ENCODE measurements at regions not wholly inside any gene's neighbourhood (a gene's known extent, or its start where the extent isn't known, plus 50 kb on each side); places are given as distances from the start of the nearest gene placed in this dataset.

DNA sequence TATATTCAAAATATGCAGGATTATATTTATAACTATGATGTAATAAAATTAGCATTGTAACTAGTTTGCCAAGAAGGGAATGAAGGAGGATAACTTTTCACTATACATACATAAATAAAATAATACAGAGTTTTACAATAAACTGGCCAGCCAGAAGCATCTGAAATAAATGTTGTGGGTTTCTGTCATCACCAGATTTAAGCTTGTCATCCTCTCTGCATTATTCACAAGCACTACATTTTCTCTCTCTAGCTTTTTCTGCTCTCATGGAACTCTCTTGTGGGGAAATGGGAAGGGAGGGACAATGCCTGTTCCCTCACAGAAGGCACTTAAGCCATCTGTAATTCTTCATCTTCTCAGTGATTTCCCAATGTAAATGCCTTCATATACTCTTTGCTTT lies 626.8 kb downstream of the SEMA5A start:
- H3K4me1 Mint-ChIP-seq, result no peaks in the 10 kb centered on the region
- ATAC-seq (no peak), DNase-seq (no peak)
- POLR2A ChIA-PET, result no interaction called here
- no peaks in the 10 kb centered on the region for H3K36me3 Mint-ChIP-seq
- H3K27ac Mint-ChIP-seq, result no peak overlapping the region
- no peaks in the 10 kb centered on the region for H3K27me3 Mint-ChIP-seq
- H3K4me3 Mint-ChIP-seq, result no peak overlapping the region
- H3K9me3 Mint-ChIP-seq, result peaks cover 1 to 32% (median 7%) of the 10 kb centered on the region in 9 donors

DNA sequence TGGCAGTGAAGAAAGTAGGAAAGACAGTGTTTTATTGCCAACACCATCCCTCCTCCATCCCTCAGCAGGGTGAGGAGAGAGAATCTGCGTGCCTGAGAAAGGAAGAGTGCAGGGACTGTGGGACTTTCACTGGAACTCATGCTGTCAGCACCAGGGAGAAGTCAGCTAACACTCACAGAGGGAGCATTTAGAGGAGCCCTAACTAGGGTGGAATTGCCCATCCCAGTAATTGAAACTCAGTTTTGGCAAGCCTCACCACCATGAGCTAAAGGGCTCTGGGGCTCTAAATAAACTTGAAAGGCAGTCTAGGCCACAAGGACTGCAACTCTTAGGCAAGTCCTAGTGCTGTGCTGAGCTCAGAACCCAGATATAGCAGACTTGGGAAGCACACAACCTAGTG lies 622.3 kb downstream of the SEMA5A start:
- no peaks in the 10 kb centered on the region for H3K4me1 Mint-ChIP-seq
- H3K4me3 Mint-ChIP-seq, result no peak overlapping the region
- peaks cover 0 to 36% (median 4%) of the 10 kb centered on the region in 9 donors for H3K9me3 Mint-ChIP-seq
- ATAC-seq, result no peak
- no peaks in the 10 kb centered on the region for H3K27me3 Mint-ChIP-seq
- no peaks in the 10 kb centered on the region for H3K36me3 Mint-ChIP-seq
- DNase-seq, result no peak
- POLR2A ChIA-PET, result no interaction called here
- H3K27ac Mint-ChIP-seq, result no peak overlapping the region

DNA sequence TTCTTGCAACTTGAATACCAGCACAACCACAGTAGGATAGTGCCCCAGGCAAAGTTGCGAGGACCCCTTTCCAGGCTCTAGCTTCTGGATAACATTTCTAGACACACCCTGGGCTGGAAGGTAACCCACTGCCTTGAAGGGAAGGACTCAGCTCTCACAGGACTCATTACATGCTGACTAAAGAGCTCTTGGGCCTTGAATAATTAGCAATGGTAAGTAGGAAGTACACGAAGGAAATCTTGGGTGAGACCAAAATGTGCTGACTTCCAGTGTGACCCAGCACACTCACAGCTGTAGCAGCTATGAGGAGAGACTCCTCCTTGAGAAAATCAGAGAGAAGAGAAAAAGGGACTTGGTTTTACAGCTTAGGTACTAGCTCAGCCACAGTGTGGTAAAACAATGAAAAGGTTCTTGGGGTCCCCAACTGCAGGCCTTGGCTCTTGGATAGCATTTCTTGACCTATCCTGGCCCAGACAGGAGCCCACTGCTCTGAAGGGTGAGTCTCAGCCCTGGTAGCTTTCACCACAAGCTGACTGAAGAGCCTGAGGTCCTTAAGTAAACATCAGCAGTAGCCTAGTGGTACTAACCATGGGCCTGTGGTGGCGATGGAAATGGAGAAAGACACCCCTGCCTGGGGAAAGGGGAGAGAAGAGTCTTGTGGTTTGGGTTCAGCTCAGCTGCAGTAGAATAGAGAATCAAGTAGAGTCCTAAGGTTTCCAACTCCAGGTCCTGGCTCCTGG lies 621.7 kb downstream of the SEMA5A start:
- POLR2A ChIA-PET, result no interaction called here
- H3K27me3 Mint-ChIP-seq, result no peaks in the 10 kb centered on the region
- peak overlapping the region in 1 of 10 donors; percentile 74 for H3K27ac Mint-ChIP-seq
- peaks cover 0 to 41% (median 4%) of the 10 kb centered on the region in 9 donors for H3K9me3 Mint-ChIP-seq
- DNase-seq, result no peak
- no peaks in the 10 kb centered on the region for H3K4me1 Mint-ChIP-seq
- H3K36me3 Mint-ChIP-seq, result no peaks in the 10 kb centered on the region
- no peak overlapping the region for H3K4me3 Mint-ChIP-seq
- ATAC-seq, result no peak

DNA sequence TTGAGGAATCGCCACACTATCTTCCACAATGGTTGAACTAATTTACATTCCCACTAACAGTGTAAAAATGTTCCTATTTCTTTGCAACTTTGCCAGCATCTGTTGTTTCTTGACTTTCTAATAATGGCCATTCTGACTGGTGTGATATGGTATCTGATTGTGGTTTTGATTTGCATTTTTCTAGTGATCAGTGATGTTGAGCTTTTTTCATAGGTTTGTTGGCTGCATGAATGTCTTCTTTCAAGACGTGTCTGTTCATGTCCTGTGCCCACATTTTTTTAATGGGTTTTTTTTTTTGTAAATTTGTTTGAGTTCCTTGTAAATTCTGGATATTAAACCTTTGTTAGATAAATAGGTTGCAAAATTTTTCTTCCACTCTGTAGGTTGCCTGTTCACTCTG lies 615.9 kb downstream of the SEMA5A start:
- POLR2A ChIA-PET, result no interaction called here
- Mint-ChIP-seq H3K27ac (no peak overlapping the region), H3K36me3 (no peaks in the 10 kb centered on the region), H3K9me3 (peaks cover 0 to 32% (median 10%) of the 10 kb centered on the region in 9 donors), H3K27me3 (no peaks in the 10 kb centered on the region), H3K4me1 (no peaks in the 10 kb centered on the region), H3K4me3 (no peak overlapping the region)
- ATAC-seq, result no peak
- no peak for DNase-seq

DNA sequence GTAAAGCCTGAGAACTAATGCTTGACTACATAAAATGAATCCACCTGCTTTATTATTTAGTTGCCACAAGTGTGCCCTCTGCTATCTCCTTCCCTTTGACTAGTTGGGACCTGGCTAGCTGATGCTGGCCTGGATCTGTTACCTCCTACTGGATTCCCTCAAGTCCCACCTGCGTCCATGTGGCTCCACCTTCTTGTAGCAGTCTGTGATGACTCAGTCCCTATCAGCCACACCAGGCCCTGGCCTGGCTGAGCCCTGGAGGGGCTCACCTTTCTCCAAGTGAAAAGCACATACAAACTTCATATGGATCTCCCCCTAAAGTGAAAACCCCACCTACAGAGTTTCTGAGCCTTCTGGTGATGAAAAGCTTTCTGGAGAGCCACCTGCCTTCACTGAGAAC lies 611.4 kb downstream of the SEMA5A start:
- POLR2A ChIA-PET, result no interaction called here
- H3K27ac Mint-ChIP-seq, result peak overlapping the region in 1 of 10 donors; percentile 69
- ATAC-seq, result no peak
- peaks cover 0 to 34% (median 23%) of the 10 kb centered on the region in 9 donors for H3K9me3 Mint-ChIP-seq
- DNase-seq, result no peak
- no peak overlapping the region for H3K4me3 Mint-ChIP-seq
- H3K36me3 Mint-ChIP-seq, result peaks cover 0 to 5% (median 0%) of the 10 kb centered on the region in 3 donors
- no peaks in the 10 kb centered on the region for H3K27me3 Mint-ChIP-seq
- H3K4me1 Mint-ChIP-seq, result no peaks in the 10 kb centered on the region

DNA sequence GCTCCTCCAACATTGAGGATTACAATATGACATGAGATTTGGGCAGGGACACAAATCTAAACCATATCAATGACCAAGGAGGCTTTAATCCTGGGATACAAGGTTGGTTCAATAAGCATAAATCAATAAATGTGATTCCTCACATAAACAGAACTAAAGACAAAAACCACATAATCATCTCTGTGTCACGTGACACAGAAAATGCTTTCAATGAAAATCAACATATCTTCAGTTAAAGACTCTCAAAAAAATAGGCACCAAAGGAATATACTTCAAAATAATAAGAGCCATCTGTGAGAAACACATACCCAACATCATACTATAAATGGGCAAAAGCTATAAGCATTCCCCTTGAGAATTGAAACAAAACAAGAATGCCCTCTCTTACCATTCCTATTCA lies 604.9 kb downstream of the SEMA5A start:
- no peak for ATAC-seq

DNA sequence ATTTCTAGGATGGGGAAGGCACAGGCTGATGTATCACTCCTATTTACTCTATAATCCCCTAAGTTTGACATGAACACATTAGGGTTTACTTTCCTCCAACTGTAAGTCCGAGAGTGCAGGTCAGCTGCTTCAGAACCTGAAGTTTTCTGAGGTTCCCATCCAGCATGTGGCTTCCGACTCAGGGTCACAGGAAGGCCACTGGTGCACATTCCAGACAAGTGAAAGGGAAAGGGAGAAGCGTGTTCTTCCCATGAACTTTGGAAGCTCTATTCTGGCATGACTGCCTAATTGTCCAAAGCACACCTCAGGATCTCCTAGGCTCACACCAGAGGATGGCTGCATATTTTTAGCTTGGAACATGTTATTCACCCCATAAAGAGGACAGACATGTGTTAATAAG lies 602.6 kb downstream of the SEMA5A start:
- H3K4me1 Mint-ChIP-seq, result no peaks in the 10 kb centered on the region
- no peaks in the 10 kb centered on the region for H3K27me3 Mint-ChIP-seq
- H3K27ac Mint-ChIP-seq, result no peak overlapping the region
- DNase-seq (no peak), ATAC-seq (no peak)
- POLR2A ChIA-PET, result no interaction called here
- H3K36me3 Mint-ChIP-seq, result no peaks in the 10 kb centered on the region
- no peak overlapping the region for H3K4me3 Mint-ChIP-seq
- peaks cover 5 to 40% (median 17%) of the 10 kb centered on the region in 9 donors for H3K9me3 Mint-ChIP-seq

More for the DNA sequence above, 604.9 kb downstream of the SEMA5A start:
- Mint-ChIP-seq H3K9me3 (peaks cover 5 to 39% (median 20%) of the 10 kb centered on the region in 9 donors), H3K4me1 (no peaks in the 10 kb centered on the region), H3K27me3 (no peaks in the 10 kb centered on the region), H3K4me3 (no peak overlapping the region), H3K27ac (no peak overlapping the region), H3K36me3 (peaks cover 0 to 5% (median 0%) of the 10 kb centered on the region in 3 donors)
- no peak for DNase-seq
- POLR2A ChIA-PET, result no interaction called here

DNA sequence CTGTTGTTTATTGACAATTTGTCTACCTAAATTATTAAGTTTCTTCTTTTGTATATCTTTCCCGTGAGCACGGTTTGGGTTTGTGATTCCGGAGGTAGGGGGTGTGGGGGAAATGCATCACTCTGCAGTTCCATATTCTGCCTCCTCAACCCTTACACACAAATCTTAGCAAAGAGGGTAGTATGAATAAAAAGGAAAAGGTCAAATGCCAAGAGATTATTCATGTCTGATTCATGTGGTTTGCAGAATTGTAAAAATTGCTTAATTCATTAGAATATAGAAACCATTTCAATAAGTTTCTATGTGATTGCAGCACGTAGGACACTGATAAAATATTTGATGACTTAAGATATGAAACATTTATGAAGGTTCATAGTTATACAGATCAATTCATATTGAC lies 601.9 kb downstream of the SEMA5A start:
- H3K4me1 Mint-ChIP-seq, result no peaks in the 10 kb centered on the region
- no peak for DNase-seq
- H3K27ac Mint-ChIP-seq, result no peak overlapping the region
- peaks cover 5 to 39% (median 19%) of the 10 kb centered on the region in 9 donors for H3K9me3 Mint-ChIP-seq
- H3K27me3 Mint-ChIP-seq, result no peaks in the 10 kb centered on the region
- POLR2A ChIA-PET, result no interaction called here
- H3K4me3 Mint-ChIP-seq, result no peak overlapping the region
- H3K36me3 Mint-ChIP-seq, result no peaks in the 10 kb centered on the region
- ATAC-seq, result no peak

DNA sequence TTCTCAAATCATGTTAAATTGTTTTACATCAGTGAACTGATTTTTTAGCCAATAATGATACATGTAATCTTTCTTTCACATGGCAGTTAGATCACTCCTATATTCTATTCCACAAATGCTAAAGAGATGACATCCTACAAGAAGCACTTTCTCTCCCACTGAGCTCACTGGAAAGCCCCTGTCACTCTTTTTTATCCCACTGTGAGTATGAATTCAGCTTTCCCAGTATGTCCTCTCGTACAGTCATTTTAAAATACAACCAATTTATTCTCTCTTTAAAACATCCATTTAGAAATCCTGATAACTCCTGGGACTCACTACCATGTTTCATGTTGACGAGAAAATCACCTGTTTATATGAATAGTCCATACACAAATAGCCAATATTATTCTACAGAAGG lies 599.9 kb downstream of the SEMA5A start:
- no peak for DNase-seq
- POLR2A ChIA-PET, result no interaction called here
- peaks cover 2 to 33% (median 8%) of the 10 kb centered on the region in 9 donors for H3K9me3 Mint-ChIP-seq
- no peak overlapping the region for H3K4me3 Mint-ChIP-seq
- ATAC-seq, result no peak
- no peaks in the 10 kb centered on the region for H3K4me1 Mint-ChIP-seq
- H3K36me3 Mint-ChIP-seq, result no peaks in the 10 kb centered on the region
- no peak overlapping the region for H3K27ac Mint-ChIP-seq
- no peaks in the 10 kb centered on the region for H3K27me3 Mint-ChIP-seq

DNA sequence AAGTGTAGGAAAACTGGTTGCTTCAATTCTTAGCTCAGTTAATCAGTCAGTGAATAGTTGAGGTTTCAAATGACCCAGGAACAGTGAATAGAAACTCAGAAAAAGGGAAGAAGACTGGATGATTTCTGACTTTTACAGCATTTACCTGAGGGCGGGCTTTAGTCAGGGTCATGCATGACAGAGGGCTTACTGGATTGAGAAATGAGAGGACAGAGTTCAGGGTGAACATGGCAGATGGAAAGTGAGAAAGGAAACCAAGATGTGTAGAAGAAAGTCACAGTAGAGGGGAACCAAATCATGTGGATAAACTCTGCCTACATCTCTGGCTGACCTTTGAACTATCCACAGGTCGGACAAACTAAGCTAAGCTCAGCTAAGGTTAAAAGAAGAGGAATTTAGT lies 596.0 kb downstream of the SEMA5A start:
- ATAC-seq, result no peak
- Mint-ChIP-seq H3K4me3 (no peak overlapping the region), H3K36me3 (no peaks in the 10 kb centered on the region), H3K27me3 (no peaks in the 10 kb centered on the region), H3K4me1 (no peaks in the 10 kb centered on the region), H3K9me3 (peaks cover 0 to 38% (median 2%) of the 10 kb centered on the region in 9 donors), H3K27ac (no peak overlapping the region)
- POLR2A ChIA-PET, result no interaction called here
- no peak for DNase-seq

DNA sequence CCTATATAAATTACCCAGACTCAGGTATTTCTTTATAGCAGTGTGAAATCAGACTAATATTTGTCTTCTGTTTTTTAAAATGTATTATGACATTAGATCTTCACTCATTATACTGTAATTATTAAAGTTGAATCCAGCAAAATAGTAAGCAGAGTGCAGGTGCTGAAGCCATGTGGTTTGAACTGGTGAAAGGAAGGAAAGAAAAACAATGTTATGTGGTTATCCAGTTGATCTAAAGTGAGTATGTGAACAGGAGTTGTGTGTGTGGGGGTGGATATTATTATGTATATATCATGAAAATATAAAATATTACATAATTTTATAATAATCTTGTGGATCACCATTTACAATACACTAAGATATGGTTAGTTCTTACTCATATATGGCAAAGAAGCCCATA lies 593.7 kb downstream of the SEMA5A start:
- H3K27me3 Mint-ChIP-seq, result no peaks in the 10 kb centered on the region
- H3K4me1 Mint-ChIP-seq, result no peaks in the 10 kb centered on the region
- POLR2A ChIA-PET, result no interaction called here
- H3K4me3 Mint-ChIP-seq, result no peak overlapping the region
- no peak overlapping the region for H3K27ac Mint-ChIP-seq
- ATAC-seq (no peak), DNase-seq (no peak)
- peaks cover 0 to 26% (median 8%) of the 10 kb centered on the region in 9 donors for H3K9me3 Mint-ChIP-seq
- H3K36me3 Mint-ChIP-seq, result no peaks in the 10 kb centered on the region

DNA sequence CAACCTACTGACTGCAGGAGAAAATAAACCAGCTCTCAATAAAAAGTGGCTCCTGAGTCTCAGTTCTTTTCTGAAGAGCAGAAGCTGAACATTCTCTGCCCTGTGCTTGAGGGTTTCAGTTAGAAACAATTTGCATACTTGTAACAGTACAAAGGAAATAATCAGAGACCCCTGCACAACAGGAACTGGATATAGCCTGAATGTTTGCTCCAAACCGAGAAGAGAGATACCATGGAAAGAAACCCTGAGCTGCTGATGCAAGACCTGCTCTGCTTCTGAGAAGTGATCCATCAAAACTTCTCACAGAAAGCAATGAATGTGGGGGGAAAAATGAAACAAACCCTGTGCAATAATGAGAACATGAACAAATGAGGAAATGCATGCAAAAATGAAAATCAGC lies 592.9 kb downstream of the SEMA5A start:
- Mint-ChIP-seq H3K27ac (no peak overlapping the region), H3K4me3 (no peak overlapping the region), H3K36me3 (no peaks in the 10 kb centered on the region), H3K4me1 (no peaks in the 10 kb centered on the region), H3K9me3 (peaks cover 0 to 26% (median 10%) of the 10 kb centered on the region in 9 donors), H3K27me3 (no peaks in the 10 kb centered on the region)
- POLR2A ChIA-PET, result no interaction called here
- DNase-seq, result no peak
- ATAC-seq, result no peak

DNA sequence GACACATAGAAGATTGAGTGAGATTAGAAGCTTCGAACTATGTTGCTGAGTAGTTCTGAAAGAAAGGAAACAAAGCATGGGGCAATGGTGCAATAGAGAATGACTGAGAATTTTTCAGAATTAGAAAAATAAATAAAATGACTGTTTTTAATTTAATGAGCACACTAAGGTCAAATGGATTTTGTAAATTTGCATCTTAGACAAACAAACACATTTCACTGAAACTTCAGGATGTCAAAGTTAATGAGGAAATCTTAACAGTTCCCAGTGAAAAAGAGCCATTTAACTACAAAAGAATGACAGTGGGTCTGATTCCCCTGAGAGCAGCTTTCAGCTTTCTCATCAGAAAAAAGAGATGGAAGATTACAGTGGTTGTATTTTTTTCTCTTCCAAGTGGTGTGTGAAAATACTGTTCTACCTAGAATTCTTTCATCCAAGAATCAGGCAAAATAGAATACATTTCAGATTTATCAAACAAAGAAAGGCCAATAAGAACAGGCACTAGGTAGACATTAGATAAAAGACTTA lies 591.9 kb downstream of the SEMA5A start:
- Mint-ChIP-seq H3K36me3 (no peaks in the 10 kb centered on the region), H3K9me3 (peaks cover 0 to 28% (median 9%) of the 10 kb centered on the region in 9 donors), H3K27me3 (no peaks in the 10 kb centered on the region), H3K4me1 (no peaks in the 10 kb centered on the region), H3K27ac (no peak overlapping the region), H3K4me3 (no peak overlapping the region)
- POLR2A ChIA-PET, result no interaction called here
- ATAC-seq (no peak), DNase-seq (no peak)

DNA sequence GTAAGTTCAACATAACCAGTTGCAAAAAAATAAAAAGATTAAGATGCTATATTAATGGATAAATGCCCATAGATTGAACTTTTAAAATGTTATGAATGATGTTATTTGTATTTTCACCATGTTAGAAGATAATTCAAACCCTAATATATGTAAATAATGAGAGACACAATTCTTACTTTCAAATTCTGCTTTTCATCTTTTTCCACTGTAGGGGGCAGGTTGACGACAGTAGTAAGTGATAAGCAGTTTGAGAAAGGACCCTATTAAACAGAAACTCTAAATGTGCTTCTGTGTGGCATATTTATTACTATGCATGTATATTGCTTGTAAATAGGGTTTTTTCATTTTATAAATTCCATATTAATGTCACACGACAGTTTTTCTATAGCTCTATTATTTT lies 591.1 kb downstream of the SEMA5A start:
- H3K9me3 Mint-ChIP-seq, result peaks cover 0 to 21% (median 7%) of the 10 kb centered on the region in 9 donors
- no peaks in the 10 kb centered on the region for H3K36me3 Mint-ChIP-seq
- no peak overlapping the region for H3K27ac Mint-ChIP-seq
- H3K4me1 Mint-ChIP-seq, result no peaks in the 10 kb centered on the region
- POLR2A ChIA-PET, result no interaction called here
- ATAC-seq, result no peak
- H3K4me3 Mint-ChIP-seq, result no peak overlapping the region
- DNase-seq, result no peak
- H3K27me3 Mint-ChIP-seq, result no peaks in the 10 kb centered on the region

Measured in naive thymus-derived CD8-positive, alpha-beta T cell (primary cell).